ENCODE measurements at regions not wholly inside any gene's neighbourhood (a gene's known extent, or its start where the extent isn't known, plus 50 kb on each side); places are given as distances from the start of the nearest gene placed in this dataset.

DNA sequence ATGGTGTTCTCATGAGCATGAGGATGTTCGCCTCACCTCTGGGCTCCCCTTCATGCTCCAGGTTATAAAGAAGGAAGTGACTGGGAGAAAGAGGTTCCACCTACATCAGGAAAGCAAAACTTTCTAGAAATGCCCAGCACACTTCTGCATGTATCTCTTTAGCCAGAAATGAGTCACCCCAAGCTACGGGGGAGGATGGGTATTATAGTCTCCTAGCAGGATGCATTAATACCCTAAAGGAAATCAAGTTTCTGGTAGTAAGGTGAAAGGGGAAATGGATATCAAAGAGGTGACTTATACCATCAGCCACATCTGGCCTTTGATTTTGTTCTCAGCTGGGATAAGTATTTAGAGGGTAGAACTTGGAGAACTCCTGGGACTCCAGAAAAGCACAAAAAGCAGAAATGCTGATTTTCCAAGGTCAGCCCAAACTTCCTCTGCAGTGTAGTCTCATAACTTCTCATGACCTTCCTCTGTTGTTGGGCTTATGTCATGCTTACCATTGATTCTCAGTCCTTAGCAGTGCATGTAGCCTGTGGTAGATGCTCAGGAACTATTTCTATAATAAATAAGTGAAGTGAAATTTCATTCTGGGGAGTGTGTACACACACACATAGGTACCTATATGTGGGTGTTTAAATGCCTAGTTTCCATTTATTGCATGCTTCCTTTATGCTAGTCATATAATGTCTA is 209.4 kb upstream of the CRY1 start (continued):
- TF ChIP-seq, protein P1, sequence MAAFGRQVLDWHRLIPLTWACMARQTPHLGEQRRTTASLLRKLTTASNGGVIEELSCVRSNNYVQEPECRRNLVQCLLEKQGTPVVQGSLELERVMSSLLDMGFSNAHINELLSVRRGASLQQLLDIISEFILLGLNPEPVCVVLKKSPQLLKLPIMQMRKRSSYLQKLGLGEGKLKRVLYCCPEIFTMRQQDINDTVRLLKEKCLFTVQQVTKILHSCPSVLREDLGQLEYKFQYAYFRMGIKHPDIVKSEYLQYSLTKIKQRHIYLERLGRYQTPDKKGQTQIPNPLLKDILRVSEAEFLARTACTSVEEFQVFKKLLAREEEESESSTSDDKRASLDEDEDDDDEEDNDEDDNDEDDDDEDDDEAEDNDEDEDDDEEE (CRISPR knock-in tag; IDR thresholded peaks at IDR 0.05) = no peak
- TF ChIP-seq ZNF468 (CRISPR knock-in tag; IDR thresholded peaks at IDR 0.05) = no peak
- TF ChIP-seq ZNF331 (CRISPR knock-in tag; IDR thresholded peaks at IDR 0.05) = no peak
- no peak for TF ChIP-seq KMT2B (CRISPR knock-in tag; IDR thresholded peaks at IDR 0.05)
- TF ChIP-seq ZNF543 (CRISPR knock-in tag; IDR thresholded peaks at IDR 0.05) = no peak
- TF ChIP-seq ZNF343 (CRISPR knock-in tag; IDR thresholded peaks at IDR 0.05) = no peak
- TF ChIP-seq ZNF549 (CRISPR knock-in tag; IDR thresholded peaks at IDR 0.05) = no peak
- TF ChIP-seq ZSCAN20 (CRISPR knock-in tag; IDR thresholded peaks at IDR 0.05; ENCODE audit: borderline replicate concordance) = no peak

DNA sequence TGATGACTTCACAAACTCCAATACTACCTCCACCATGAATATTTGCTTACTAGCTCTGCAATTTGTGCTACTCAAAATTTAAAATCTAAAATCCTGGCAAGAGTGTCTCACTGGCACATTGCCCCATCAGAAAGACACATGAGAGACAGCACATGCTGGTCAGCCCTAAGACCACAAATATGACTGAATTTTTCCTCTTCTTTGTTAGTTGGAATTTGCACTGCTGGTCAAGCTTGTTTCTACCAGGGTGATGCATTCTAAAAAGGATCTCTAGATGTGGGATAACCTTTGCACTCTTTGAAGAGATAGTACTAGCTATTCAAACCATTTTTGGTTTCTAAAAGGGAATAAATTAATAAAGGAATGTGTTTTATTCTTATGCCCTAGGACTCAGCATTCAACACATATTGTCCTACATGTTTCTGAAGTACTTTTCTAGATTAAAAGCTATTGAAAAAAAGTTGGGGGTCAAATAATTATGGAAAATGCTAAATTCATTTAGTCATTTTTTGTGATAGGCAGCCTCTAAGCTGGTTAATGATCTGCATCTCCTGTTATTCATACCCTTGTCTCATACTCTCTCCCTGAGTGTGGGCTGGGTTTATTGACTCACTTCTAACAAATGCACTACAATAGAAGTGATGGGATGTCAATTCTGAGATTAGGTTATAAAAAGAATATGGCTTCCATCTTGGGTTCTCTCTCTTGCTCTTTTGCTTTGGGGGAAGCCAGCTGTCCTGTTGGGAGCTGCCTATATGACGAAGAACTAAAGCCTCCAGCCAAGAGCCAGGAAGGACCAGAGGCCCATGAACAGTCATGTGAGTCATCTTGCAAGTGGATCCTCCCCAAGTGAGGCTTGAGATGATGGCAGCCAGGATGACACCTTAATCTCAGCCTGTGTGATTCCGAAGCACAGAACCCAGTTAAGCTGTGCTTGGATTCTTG is 211.5 kb upstream of the CRY1 start:
- Histone ChIP-seq H3K27me3 (ENCODE audit: control insufficient read depth in 1 of 2, insufficient read depth in 2 of 2, low read length in 2 of 2) (peaks cover 0 to 17% of the 10 kb centered on the region in 2 experiments; a peak in 3 of 5 replicates), H3K79me2 (ENCODE audit: insufficient read depth, low read length) (no peaks in the 10 kb centered on the region), H3K36me3 (replicated peaks in 1 of 2; ENCODE audit: control insufficient read depth in 1 of 2, insufficient read depth in 2 of 2, low read length in 2 of 2) (no peaks in the 10 kb centered on the region), H3K27ac (ENCODE audit: extremely low read length, insufficient read depth, low read length) (no peak overlapping the region), H3K9ac (ENCODE audit: insufficient read depth, low read depth, low read length) (no peak overlapping the region), H3K4me1 (ENCODE audit: insufficient read depth, low read length) (no peaks in the 10 kb centered on the region), H3K4me3 (replicated peaks in 1 of 3; ENCODE audit: insufficient read depth in 1 of 3, low read depth in 2 of 3, low read length in 3 of 3) (no peak overlapping the region), H4K20me1 (ENCODE audit: insufficient read depth, low read length) (no peaks in the 10 kb centered on the region), H3K4me2 (ENCODE audit: low read depth, low read length) (no peak overlapping the region), H2AFZ (ENCODE audit: low read length) (no peak overlapping the region), H3K9me3 (ENCODE audit: low read length) (no peaks in the 10 kb centered on the region)
- ATAC-seq = no peak
- intact Hi-C loops (cut with micrococcal nuclease; ENCODE audit: unreplicated experiment) (no loop called here), in situ Hi-C loops (cut with HindIII; ENCODE audit: extremely low pct_ligation_motif_present, low pct_unique_long_range_greater_than_20kb) (no loop called here)
- ChIA-PET POLR2A (no interaction called here), CTCF (ENCODE audit: low intra/inter-chr PET ratio, low total read pairs) (no interaction called here)
- TF ChIP-seq, protein P2, sequence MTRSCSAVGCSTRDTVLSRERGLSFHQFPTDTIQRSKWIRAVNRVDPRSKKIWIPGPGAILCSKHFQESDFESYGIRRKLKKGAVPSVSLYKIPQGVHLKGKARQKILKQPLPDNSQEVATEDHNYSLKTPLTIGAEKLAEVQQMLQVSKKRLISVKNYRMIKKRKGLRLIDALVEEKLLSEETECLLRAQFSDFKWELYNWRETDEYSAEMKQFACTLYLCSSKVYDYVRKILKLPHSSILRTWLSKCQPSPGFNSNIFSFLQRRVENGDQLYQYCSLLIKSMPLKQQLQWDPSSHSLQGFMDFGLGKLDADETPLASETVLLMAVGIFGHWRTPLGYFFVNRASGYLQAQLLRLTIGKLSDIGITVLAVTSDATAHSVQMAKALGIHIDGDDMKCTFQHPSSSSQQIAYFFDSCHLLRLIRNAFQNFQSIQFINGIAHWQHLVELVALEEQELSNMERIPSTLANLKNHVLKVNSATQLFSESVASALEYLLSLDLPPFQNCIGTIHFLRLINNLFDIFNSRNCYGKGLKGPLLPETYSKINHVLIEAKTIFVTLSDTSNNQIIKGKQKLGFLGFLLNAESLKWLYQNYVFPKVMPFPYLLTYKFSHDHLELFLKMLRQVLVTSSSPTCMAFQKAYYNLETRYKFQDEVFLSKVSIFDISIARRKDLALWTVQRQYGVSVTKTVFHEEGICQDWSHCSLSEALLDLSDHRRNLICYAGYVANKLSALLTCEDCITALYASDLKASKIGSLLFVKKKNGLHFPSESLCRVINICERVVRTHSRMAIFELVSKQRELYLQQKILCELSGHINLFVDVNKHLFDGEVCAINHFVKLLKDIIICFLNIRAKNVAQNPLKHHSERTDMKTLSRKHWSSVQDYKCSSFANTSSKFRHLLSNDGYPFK (CRISPR knock-in tag; IDR thresholded peaks at IDR 0.05; ENCODE audit: borderline replicate concordance) = no peak
- TF ChIP-seq CBX2 (IDR thresholded peaks at IDR 0.05; ENCODE audit: low read depth, low read length) (no peak), CBX2 (CRISPR knock-in tag; IDR thresholded peaks at IDR 0.05; ENCODE audit: low read depth) (no peak), ZNF383 (CRISPR knock-in tag; IDR thresholded peaks at IDR 0.05; ENCODE audit: borderline replicate concordance) (no peak), SIN3A (IDR thresholded peaks at IDR 0.05; ENCODE audit: borderline replicate concordance, low read depth, low read length) (no peak), ZNF225 (CRISPR knock-in tag; IDR thresholded peaks at IDR 0.05) (no peak), MXD4 (CRISPR knock-in tag; IDR thresholded peaks at IDR 0.05) (no peak), ZNF232 (CRISPR knock-in tag; IDR thresholded peaks at IDR 0.05; ENCODE audit: borderline replicate concordance) (no peak), ZNF446 (CRISPR knock-in tag; IDR thresholded peaks at IDR 0.05) (no peak)
- TF ChIP-seq, protein P3, sequence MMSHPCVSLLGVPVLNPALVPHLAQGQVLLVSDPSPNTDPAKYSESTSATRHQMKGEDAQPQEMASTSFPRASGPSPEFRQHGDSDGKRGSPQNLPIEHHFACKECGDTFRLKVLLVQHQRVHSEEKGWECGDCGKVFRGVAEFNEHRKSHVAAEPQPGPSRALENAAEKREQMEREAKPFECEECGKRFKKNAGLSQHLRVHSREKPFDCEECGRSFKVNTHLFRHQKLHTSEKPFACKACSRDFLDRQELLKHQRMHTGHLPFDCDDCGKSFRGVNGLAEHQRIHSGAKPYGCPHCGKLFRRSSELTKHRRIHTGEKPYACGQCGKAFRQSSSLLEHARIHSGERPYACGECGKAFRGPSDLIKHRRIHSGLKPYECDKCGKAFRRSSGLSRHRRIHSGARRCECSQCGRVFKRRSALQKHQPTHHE (CRISPR knock-in tag; IDR thresholded peaks at IDR 0.05; ENCODE audit: borderline replicate concordance) = no peak
- 11% methylated on average over 2 of the region's 2 CpGs for WGBS (ENCODE audit: low lambda C conversion rate)
- FAIRE-seq = no peak
- DNase-seq (ENCODE audit: low spot score) = no peak
- BruUV-seq (replicated peaks) = no TSS peak
